K562 (cell line): ENCODE measurements at regions not wholly inside any gene's neighbourhood (a gene's known extent, or its start where the extent isn't known, plus 50 kb on each side); places are given as distances from the start of the nearest gene placed in this dataset.

Experiments
- BCOR ChIP-seq: fragments of 450-650 bp; IDR thresholded peaks from 2 replicates; pipeline ENCODE4 v1.6.1; 2016
- COPS2 ChIP-seq: fragments of 450-650 bp; conservative IDR thresholded peaks from 2 replicates; pipeline ENCODE4 v1.6.1; 2016; ENCODE audit warnings: mild to moderate bottlenecking, moderate library complexity
- DACH1 ChIP-seq: fragments of 450-650 bp; IDR thresholded peaks from 2 replicates; pipeline ENCODE4 v1.6.1; 2018; ENCODE audit not compliant: partially characterized antibody
- E2F8 ChIP-seq: fragments of 450-650 bp; IDR thresholded peaks from 2 replicates; pipeline ENCODE4 v1.7.1; 2018; ENCODE audit warnings: mild to moderate bottlenecking, low read depth; ENCODE audit not compliant: partially characterized antibody
- EP400 ChIP-seq: fragments of 450-650 bp; IDR thresholded peaks from 2 replicates; pipeline ENCODE4 v1.6.1; 2017; ENCODE audit warnings: antibody characterized with exemption, mild to moderate bottlenecking, moderate library complexity
- HDAC6 ChIP-seq: IDR thresholded peaks from 2 replicates; pipeline ENCODE4 v1.6.1; 2012; ENCODE audit warnings: low read depth, mild to moderate bottlenecking, control low read depth, inconsistent platforms, low read length, moderate library complexity
- NCOR1 ChIP-seq: fragments of 450-650 bp; IDR thresholded peaks from 2 replicates; pipeline ENCODE4 v1.6.1; 2016; ENCODE audit warnings: mild to moderate bottlenecking, moderate library complexity
- PKNOX1 ChIP-seq: fragments of 450-650 bp; IDR thresholded peaks from 2 replicates; pipeline ENCODE4 v1.6.1; 2016
- POLR2G ChIP-seq: fragments of 200-400 bp; formaldehyde crosslinking; IDR thresholded peaks from 2 replicates; pipeline ENCODE4 v1.6.1; 2017; ENCODE audit warnings: low read depth, mild to moderate bottlenecking, antibody characterized with exemption, low read length, moderate library complexity
- RBM22 ChIP-seq: fragments of 200-400 bp; formaldehyde crosslinking; IDR thresholded peaks from 2 replicates; pipeline ENCODE4 v1.6.1; 2018; ENCODE audit warnings: low read length, low read depth; ENCODE audit not compliant: poor library complexity, severe bottlenecking
- REST ChIP-seq, 2 experiments: fragments of 450-650 bp; formaldehyde crosslinking in 1 of 2; IDR thresholded peaks; 2 replicates each; pipeline versions ENCODE4 v1.4.0 to v1.6.1; 2014 to 2020; ENCODE audit warnings: mild to moderate bottlenecking in 2 of 2, borderline replicate concordance in 1 of 2, low read depth in 1 of 2
- SIN3B ChIP-seq: fragments of 450-650 bp; IDR thresholded peaks from 2 replicates; pipeline ENCODE4 v1.6.1; 2017; ENCODE audit warnings: low read depth, mild to moderate bottlenecking, moderate library complexity
- THRB ChIP-seq: fragments of 450-650 bp; formaldehyde crosslinking; conservative IDR thresholded peaks from 2 replicates; pipeline ENCODE4 v1.4.0; 2022; ENCODE audit warnings: mild to moderate bottlenecking, missing genetic modification characterization
- TSC22D4 ChIP-seq: fragments of 450-650 bp; IDR thresholded peaks from 2 replicates; pipeline ENCODE4 v1.6.1; 2016; ENCODE audit warnings: missing genetic modification characterization, missing biosample characterization, control low read depth
- ZC3H8 ChIP-seq: fragments of 450-650 bp; IDR thresholded peaks from 2 replicates; pipeline ENCODE4 v1.6.1; 2017

- TF ChIP-seq EP400 (peak; percentile 38; the same call in 1 of the 2 replicates), TSC22D4 (tag) (no peak), E2F8 (no peak), POLR2G (peak; percentile 76), REST (IDR thresholded peaks at IDR 0.05; ENCODE audit: borderline replicate concordance) (no peak), REST (CRISPR knock-in tag; IDR thresholded peaks at IDR 0.05; ENCODE audit: low read depth) (no peak), RBM22 (peak; percentile 97), PKNOX1 (no peak), SIN3B (0 out of 2 replicates have a peak, but pooled peaks have one; percentile 13), ZC3H8 (no peak), BCOR (no peak; the same call in 1 of the 2 replicates), NCOR1 (0 out of 2 replicates have a peak, but pooled peaks have one; percentile 18), COPS2 (no peak), THRB (CRISPR knock-in tag) (0 out of 2 replicates have a peak, but pooled peaks have one; percentile 8), HDAC6 (no peak), DACH1 (no peak)
Observed at GRCh38 chr6:26214803-26215584, 127.8 kb downstream of the HFE start (continued).
